Naive thymus-derived CD4-positive, alpha-beta T cell (primary cell): ENCODE measurements at regions not wholly inside any gene's neighbourhood (a gene's known extent, or its start where the extent isn't known, plus 50 kb on each side); places are given as distances from the start of the nearest gene placed in this dataset.

Experiments
- ATAC-seq: fragments of 150-1000 bp; cut with Tn5 transposase; 2 replicates; pipeline ENCODE4 v1.10.0; 2021; ENCODE audit warnings: mild to moderate bottlenecking, moderate library complexity
- CTCF ChIA-PET: fragments of 350-600 bp; sonication (Branson Sonifier 250); formaldehyde crosslinking; loops from one replicate; lab custom pipeline; 2021; ENCODE audit warnings: antibody characterized with exemption; lab: Charles Lee
- POLR2A ChIA-PET: fragments of 350-600 bp; sonication (Branson Sonifier 250); formaldehyde crosslinking; loops from one replicate; lab custom pipeline; 2021; ENCODE audit warnings: antibody characterized with exemption, inconsistent platforms; lab: Charles Lee
- DNase-seq, 9 donors: peaks; one replicate each; pipeline versions ENCODE4 v3.0.0 to v3.0.0-alpha.2; 2020 to 2022; ENCODE audit warnings: mixed read lengths in 1 of 9
- H3K27ac ChIP-seq: one replicate; pipeline ENCODE4 v1.7.0; 2013; ENCODE audit warnings: mild to moderate bottlenecking, low read depth, low read length, moderate library complexity
- H3K27me3 ChIP-seq, 2 donors: one replicate each; pipeline ENCODE4 v1.7.0; 2013; ENCODE audit warnings: low read length in 2 of 2, mild to moderate bottlenecking in 2 of 2, moderate library complexity in 2 of 2; ENCODE audit not compliant: control insufficient read depth in 2 of 2, insufficient read depth in 2 of 2
- H3K36me3 ChIP-seq, 3 experiments: 1 replicate in 2 of 3; 2 replicates in 1 of 3; pipeline ENCODE4 v1.7.0; 2013; ENCODE audit warnings: low read length in 3 of 3, mild to moderate bottlenecking in 3 of 3, moderate library complexity in 1 of 3; ENCODE audit not compliant: insufficient read depth in 3 of 3, control insufficient read depth in 2 of 3
- H3K4me1 ChIP-seq, 2 donors: one replicate each; pipeline ENCODE4 v1.7.0; 2013; ENCODE audit warnings: low read length in 2 of 2, mild to moderate bottlenecking in 2 of 2, moderate library complexity in 1 of 2; ENCODE audit not compliant: control insufficient read depth in 2 of 2, insufficient read depth in 2 of 2
- H3K4me3 ChIP-seq: 2 replicates; pipeline ENCODE4 v1.7.0; 2013; ENCODE audit warnings: mild to moderate bottlenecking, low read length
- H3K9me3 ChIP-seq, 3 experiments: 1 replicate in 2 of 3; 2 replicates in 1 of 3; pipeline ENCODE4 v1.7.0; 2013; ENCODE audit warnings: low read length in 3 of 3; ENCODE audit not compliant: control insufficient read depth in 2 of 3
- H3K27ac Mint-ChIP-seq, 9 donors: one replicate each; pipeline ENCODE4 v1.8.0; 2020 to 2022; ENCODE audit warnings: mixed read lengths in 9 of 9, mild to moderate bottlenecking in 8 of 9, moderate library complexity in 5 of 9, inconsistent platforms in 2 of 9
- H3K27me3 Mint-ChIP-seq, 5 donors: one replicate each; pipeline ENCODE4 v1.8.0; 2021 to 2022; ENCODE audit warnings: mixed read lengths in 5 of 5, mild to moderate bottlenecking in 1 of 5
- H3K36me3 Mint-ChIP-seq, 5 donors: one replicate each; pipeline ENCODE4 v1.8.0; 2020 to 2022; ENCODE audit warnings: mixed read lengths in 5 of 5, mild to moderate bottlenecking in 3 of 5, inconsistent platforms in 1 of 5
- H3K4me1 Mint-ChIP-seq, 7 donors: one replicate each; pipeline ENCODE4 v1.8.0; 2020 to 2022; ENCODE audit warnings: mixed read lengths in 7 of 7, mild to moderate bottlenecking in 3 of 7, inconsistent platforms in 1 of 7
- H3K4me3 Mint-ChIP-seq, 10 donors: one replicate each; pipeline ENCODE4 v1.8.0; 2020 to 2022; ENCODE audit warnings: mild to moderate bottlenecking in 10 of 10, mixed read lengths in 10 of 10, moderate library complexity in 6 of 10, inconsistent platforms in 2 of 10
- H3K9me3 Mint-ChIP-seq, 11 donors: one replicate each; pipeline ENCODE4 v1.8.0; 2020 to 2022; ENCODE audit warnings: mixed read lengths in 11 of 11, mild to moderate bottlenecking in 4 of 11, inconsistent platforms in 1 of 11, moderate library complexity in 1 of 11
- intact Hi-C, 2 donors: fragments of 100-400 bp; cut with micrococcal nuclease; formaldehyde crosslinking; loops; one replicate each; pipeline ENCODE4 v1.15.1; 2023

DNA sequence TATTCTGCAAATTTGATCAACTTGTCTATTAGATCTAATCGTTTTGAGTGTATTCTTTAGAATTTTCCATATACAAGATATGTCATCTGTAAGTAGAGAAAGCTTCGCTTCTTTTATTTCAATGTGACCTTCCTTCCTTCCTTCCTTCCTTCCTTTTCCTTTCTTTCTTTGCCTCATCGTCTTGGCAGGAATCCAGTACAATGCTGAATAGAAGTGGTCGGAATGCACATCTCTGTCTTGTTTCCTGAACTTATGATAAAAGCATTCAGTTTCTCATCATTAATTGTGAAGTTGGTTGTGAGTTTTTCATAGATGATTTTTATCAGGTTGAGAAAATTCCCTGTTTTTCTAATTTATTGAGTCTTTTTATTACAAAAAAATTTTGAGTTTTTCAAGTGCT lies 300.7 kb upstream of the ZNF32 start:
- H3K36me3 Mint-ChIP-seq = no peaks in the 10 kb centered on the region
- H3K9me3 ChIP-seq = no peaks in the 10 kb centered on the region
- no peak overlapping the region for H3K4me3 ChIP-seq
- H3K36me3 ChIP-seq = no peaks in the 10 kb centered on the region
- no peak overlapping the region for H3K4me3 Mint-ChIP-seq
- ATAC-seq = no peak
- no peaks in the 10 kb centered on the region for H3K27me3 ChIP-seq
- no peaks in the 10 kb centered on the region for H3K4me1 ChIP-seq
- POLR2A ChIA-PET = no interaction called here
- H3K9me3 Mint-ChIP-seq = peaks cover 0 to 15% (median 7%) of the 10 kb centered on the region in 11 donors
- H3K4me1 Mint-ChIP-seq = peaks cover 0 to 3% (median 0%) of the 10 kb centered on the region in 7 donors
- H3K27me3 Mint-ChIP-seq = peaks cover 15 to 44% (median 19%) of the 10 kb centered on the region in 5 donors
- no peak for DNase-seq
- no peak overlapping the region for H3K27ac Mint-ChIP-seq
- CTCF ChIA-PET = no interaction called here
- intact Hi-C loops = no loop called here
- H3K27ac ChIP-seq = no peak overlapping the region

DNA sequence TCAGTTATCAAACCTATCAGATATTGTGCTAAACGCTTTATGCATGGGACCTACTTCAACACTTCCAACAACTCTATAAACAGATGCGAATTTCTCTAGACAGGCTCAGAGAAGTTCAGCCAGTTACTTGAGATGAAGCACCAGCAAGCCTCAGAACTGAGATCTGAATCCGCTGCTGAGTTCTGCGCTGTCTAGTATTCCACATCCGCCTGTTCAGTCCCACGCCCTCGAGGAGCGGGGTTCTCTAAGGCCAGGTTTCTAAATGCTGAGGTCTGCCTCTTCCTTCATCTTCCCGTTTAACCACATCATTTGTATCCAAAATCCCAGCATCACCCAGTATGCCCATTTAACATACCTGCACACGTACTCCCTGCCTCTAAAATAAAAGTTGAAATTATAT lies 297.8 kb upstream of the ZNF32 start:
- no peaks in the 10 kb centered on the region for H3K36me3 ChIP-seq
- H3K4me1 Mint-ChIP-seq = peaks cover 0 to 24% (median 16%) of the 10 kb centered on the region in 7 donors
- no peaks in the 10 kb centered on the region for H3K36me3 Mint-ChIP-seq
- no peak for ATAC-seq
- H3K4me3 ChIP-seq = no peak overlapping the region
- no peaks in the 10 kb centered on the region for H3K27me3 ChIP-seq
- H3K4me3 Mint-ChIP-seq = no peak overlapping the region
- peaks cover 0 to 4% of the 10 kb centered on the region in 2 donors for H3K4me1 ChIP-seq
- H3K9me3 ChIP-seq = no peaks in the 10 kb centered on the region
- ChIA-PET CTCF (no interaction called here), POLR2A (no interaction called here)
- H3K27me3 Mint-ChIP-seq = peaks cover 6 to 38% (median 14%) of the 10 kb centered on the region in 5 donors
- H3K27ac ChIP-seq = no peak overlapping the region
- no peak for DNase-seq
- H3K9me3 Mint-ChIP-seq = peaks cover 0 to 9% (median 0%) of the 10 kb centered on the region in 11 donors
- intact Hi-C loops = no loop called here
- no peak overlapping the region for H3K27ac Mint-ChIP-seq

DNA sequence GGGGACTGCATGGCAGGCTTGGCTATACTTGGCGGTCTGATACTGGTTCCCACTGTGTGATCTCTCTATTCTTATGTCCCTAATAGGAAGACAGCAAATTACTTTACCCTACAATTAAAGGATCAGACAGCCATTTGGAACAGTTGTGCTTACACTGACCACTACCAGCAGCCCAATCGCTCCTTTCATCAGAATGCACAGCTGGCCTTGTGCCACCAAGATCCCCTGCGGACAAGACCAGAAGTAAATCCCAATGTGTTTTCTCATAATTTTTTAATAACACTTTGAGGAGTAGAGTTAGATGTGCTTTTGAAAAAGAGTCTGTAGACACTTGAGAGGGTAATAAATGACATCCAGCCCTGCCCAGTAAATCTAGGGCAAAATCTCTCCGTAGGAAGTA lies 297.2 kb upstream of the ZNF32 start:
- no peak overlapping the region for H3K27ac ChIP-seq

DNA sequence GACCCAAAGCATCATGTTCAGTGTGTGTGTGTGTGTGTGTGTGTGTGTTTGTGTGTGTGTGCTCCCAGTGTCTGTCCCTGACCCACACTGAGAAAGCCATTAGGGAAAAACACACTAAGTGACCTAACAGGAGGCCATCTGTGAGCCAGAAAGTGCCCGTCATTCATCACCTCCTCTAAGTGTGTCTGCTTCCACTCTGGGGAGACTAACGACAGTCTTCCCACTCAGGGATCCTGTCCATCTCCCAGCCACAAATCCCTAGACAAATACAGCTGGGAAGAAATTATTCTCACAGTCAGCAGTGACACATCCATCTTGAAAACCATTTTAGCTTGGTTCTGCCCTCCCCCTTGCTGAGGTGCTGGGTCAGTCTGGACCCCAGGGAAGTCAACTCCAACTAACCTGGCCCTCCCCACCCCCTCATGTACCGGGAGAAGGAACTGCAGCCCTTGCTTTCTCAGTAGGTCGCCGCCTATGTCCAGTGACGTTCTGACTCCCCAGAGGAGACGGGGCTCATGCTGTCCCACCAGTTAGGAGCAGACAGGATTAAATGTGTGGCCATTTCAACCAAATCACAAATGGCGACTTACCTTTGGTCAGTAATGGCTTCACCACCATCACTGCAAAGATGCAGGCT lies 296.5 kb upstream of the ZNF32 start:
- Histone ChIP-seq H3K27ac (no peak overlapping the region), H3K36me3 (no peaks in the 10 kb centered on the region), H3K9me3 (no peaks in the 10 kb centered on the region), H3K4me1 (peaks cover 0 to 4% of the 10 kb centered on the region in 2 donors), H3K4me3 (no peak overlapping the region), H3K27me3 (no peaks in the 10 kb centered on the region)
- intact Hi-C loops = no loop called here
- Mint-ChIP-seq H3K4me3 (no peak overlapping the region), H3K9me3 (peaks cover 0 to 9% (median 0%) of the 10 kb centered on the region in 11 donors), H3K36me3 (no peaks in the 10 kb centered on the region), H3K27ac (no peak overlapping the region), H3K4me1 (peaks cover 0 to 30% (median 17%) of the 10 kb centered on the region in 7 donors), H3K27me3 (peaks cover 4 to 28% (median 10%) of the 10 kb centered on the region in 5 donors)
- ChIA-PET CTCF (no interaction called here), POLR2A (no interaction called here)
- DNase-seq = no peak
- no peak for ATAC-seq

More for the DNA sequence above, 297.2 kb upstream of the ZNF32 start:
- H3K4me1 Mint-ChIP-seq = peaks cover 0 to 25% (median 17%) of the 10 kb centered on the region in 7 donors
- H3K4me3 ChIP-seq = no peak overlapping the region
- H3K27me3 ChIP-seq = no peaks in the 10 kb centered on the region
- H3K9me3 Mint-ChIP-seq = peaks cover 0 to 9% (median 0%) of the 10 kb centered on the region in 11 donors
- DNase-seq (no peak), ATAC-seq (no peak)
- H3K9me3 ChIP-seq = no peaks in the 10 kb centered on the region
- H3K27me3 Mint-ChIP-seq = peaks cover 4 to 35% (median 12%) of the 10 kb centered on the region in 5 donors
- no peak overlapping the region for H3K27ac Mint-ChIP-seq
- peaks cover 0 to 4% of the 10 kb centered on the region in 2 donors for H3K4me1 ChIP-seq
- H3K36me3 ChIP-seq = no peaks in the 10 kb centered on the region
- CTCF ChIA-PET = no interaction called here
- no peaks in the 10 kb centered on the region for H3K36me3 Mint-ChIP-seq
- no peak overlapping the region for H3K4me3 Mint-ChIP-seq
- intact Hi-C loops = no loop called here
- POLR2A ChIA-PET = no interaction called here

DNA sequence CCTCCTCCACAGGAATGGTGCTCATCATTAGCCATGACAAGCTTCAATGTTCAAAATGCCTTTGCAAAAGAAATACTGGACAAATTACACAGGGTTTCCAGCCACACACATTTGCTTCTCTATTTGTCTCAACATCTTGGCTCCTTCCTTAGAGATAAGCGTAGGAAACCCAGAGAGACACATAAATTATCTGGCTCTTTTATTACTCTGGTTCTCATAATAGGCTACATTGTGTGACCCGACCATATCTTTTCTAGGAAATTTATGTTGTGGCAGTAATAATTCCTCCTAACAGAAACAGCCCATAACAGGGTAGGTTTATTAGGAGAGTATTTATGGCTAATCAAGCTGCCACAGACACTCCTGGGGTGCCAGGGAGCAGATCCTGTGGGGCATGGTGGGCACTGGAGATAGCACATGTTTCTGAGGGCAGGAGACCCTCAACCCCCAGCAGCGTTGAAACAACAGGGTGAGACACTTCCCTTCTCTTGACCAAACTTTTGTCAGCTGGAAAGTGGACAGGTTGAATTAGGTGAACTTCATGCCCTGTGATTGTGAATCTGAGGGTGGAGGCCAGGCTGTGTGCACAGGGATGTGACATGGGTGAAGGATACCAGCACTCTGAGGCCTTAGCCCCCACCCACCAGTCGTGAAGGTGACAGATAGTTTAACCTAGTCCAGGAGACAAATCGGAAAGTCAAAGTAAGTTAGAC lies 295.9 kb upstream of the ZNF32 start:
- Mint-ChIP-seq H3K4me1 (peaks cover 0 to 37% (median 22%) of the 10 kb centered on the region in 7 donors), H3K27ac (no peak overlapping the region), H3K27me3 (peaks cover 4 to 28% (median 10%) of the 10 kb centered on the region in 5 donors), H3K36me3 (no peaks in the 10 kb centered on the region), H3K4me3 (no peak overlapping the region), H3K9me3 (peaks cover 0 to 9% (median 0%) of the 10 kb centered on the region in 11 donors)
- Histone ChIP-seq H3K36me3 (no peaks in the 10 kb centered on the region), H3K4me1 (peaks cover 0 to 4% of the 10 kb centered on the region in 2 donors), H3K4me3 (no peak overlapping the region), H3K27ac (no peak overlapping the region), H3K9me3 (no peaks in the 10 kb centered on the region), H3K27me3 (no peaks in the 10 kb centered on the region)
- CTCF ChIA-PET = no interaction called here
- ATAC-seq = no peak
- intact Hi-C loops = no loop called here
- DNase-seq = no peak
- POLR2A ChIA-PET = no interaction called here

DNA sequence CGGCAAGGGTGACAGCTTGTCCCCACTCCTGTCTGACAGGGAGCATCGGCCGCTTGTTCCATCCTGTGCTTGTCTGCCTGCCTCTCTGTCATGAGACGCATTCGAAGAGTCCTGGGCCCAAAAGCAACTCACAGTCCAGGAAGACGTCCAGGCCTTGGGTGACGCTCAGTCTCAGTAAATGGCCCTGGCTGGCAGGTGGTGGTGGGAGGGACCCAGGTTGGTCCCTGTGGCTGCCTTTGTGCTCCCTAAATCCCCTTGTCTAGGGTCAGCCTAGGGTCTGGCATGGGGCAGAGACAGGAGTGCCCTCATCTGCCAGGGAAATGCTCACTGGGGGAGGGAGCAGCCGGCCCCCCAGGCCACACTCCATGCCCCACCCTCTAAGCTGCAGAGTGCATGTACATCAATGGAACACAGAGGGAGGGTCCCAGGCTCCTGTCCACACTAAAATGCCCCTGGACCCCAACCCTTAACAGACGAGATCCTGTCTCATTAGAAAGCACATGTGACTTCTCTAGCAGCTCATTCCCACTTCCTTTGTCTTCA lies 295.2 kb upstream of the ZNF32 start:
- H3K4me1 Mint-ChIP-seq = peaks cover 0 to 38% (median 22%) of the 10 kb centered on the region in 7 donors
- H3K4me3 Mint-ChIP-seq = peak overlapping the region in 7 of 10 donors; percentile 1 to 50 (median 37)
- ChIA-PET POLR2A (no interaction called here), CTCF (no interaction called here)
- Histone ChIP-seq H3K9me3 (no peaks in the 10 kb centered on the region), H3K36me3 (no peaks in the 10 kb centered on the region), H3K27ac (no peak overlapping the region), H3K4me3 (no peak overlapping the region), H3K4me1 (peaks cover 0 to 4% of the 10 kb centered on the region in 2 donors), H3K27me3 (no peaks in the 10 kb centered on the region)
- H3K27ac Mint-ChIP-seq = peak overlapping the region in 1 of 9 donors; percentile 29
- intact Hi-C loops = no loop called here
- H3K36me3 Mint-ChIP-seq = no peaks in the 10 kb centered on the region
- DNase-seq = peak in 1 of 9 donors; percentile 10
- H3K9me3 Mint-ChIP-seq = peaks cover 0 to 9% (median 0%) of the 10 kb centered on the region in 11 donors
- ATAC-seq = no peak
- peaks cover 4 to 24% (median 10%) of the 10 kb centered on the region in 5 donors for H3K27me3 Mint-ChIP-seq
